GM12864 (cell line): ENCODE measurements at regions not wholly inside any gene's neighbourhood (a gene's known extent, or its start where the extent isn't known, plus 50 kb on each side); places are given as distances from the start of the nearest gene placed in this dataset.

Experiments
- DNase-seq: peaks from one replicate; pipeline ENCODE4 v3.0.0-alpha.2; 2011; ENCODE audit warnings: low read depth
- H3K4me3 ChIP-seq: 2 replicates; pipeline ENCODE4 v1.5.1; 2011; ENCODE audit warnings: mild to moderate bottlenecking, low read depth, low read length, control low read depth
- CTCF ChIP-seq: IDR thresholded peaks from 2 replicates; pipeline ENCODE4 v1.5.1; 2011; ENCODE audit warnings: low read depth, mild to moderate bottlenecking, moderate library complexity, low read length, control low read depth, inconsistent platforms; ENCODE audit errors: missing control alignments

DNA sequence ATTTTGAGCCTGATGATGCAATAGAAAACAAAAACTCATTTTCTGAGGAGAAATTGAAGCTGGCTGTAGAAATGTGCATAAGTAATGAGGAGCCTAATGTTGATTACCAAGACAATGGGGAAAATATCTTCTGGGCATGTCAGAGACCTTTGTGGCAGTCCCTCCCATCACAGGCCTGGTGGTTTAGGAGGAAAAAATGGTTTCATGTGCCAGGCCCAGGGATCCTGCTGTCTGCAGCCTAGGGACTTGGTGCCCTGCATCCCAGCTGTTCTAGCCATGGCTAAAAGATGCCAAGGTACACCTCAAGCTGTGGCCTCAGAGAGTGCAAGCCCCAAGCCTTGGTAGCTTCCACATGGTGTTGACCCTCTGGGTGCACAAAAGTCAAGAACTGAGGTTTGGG is 128.7 kb upstream of the ARHGEF9 start:
- TF ChIP-seq CTCF = no peak
- no peak overlapping the region for H3K4me3 ChIP-seq
- DNase-seq = no peak

DNA sequence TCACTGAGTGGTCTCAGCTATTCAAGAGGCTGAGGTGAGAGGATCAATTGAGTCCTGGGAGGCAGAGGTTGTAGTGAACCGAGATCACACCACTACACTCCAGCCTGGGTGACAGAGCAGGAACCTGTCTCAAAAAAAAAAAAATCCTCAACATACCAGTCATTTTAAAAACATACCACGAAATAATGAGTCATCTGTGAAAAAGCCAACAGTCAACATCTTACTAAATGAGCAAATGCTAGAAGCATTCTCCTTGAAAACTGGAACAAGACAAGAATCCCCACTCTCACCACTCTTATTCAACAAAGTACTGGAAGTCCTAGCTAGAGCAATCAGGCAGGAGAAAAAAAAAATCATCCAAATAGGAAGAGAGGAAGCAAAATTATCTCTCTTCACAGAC is 104.0 kb upstream of the ARHGEF9 start:
- no peak for DNase-seq

GRCh38 chrX:63884821-63885790 is 100.1 kb upstream of the ARHGEF9 start:
- H3K4me3 ChIP-seq = no peak overlapping the region
- TF ChIP-seq CTCF = no peak
- DNase-seq = no peak

More for the DNA sequence above, 104.0 kb upstream of the ARHGEF9 start:
- H3K4me3 ChIP-seq = no peak overlapping the region
- no peak for TF ChIP-seq CTCF

DNA sequence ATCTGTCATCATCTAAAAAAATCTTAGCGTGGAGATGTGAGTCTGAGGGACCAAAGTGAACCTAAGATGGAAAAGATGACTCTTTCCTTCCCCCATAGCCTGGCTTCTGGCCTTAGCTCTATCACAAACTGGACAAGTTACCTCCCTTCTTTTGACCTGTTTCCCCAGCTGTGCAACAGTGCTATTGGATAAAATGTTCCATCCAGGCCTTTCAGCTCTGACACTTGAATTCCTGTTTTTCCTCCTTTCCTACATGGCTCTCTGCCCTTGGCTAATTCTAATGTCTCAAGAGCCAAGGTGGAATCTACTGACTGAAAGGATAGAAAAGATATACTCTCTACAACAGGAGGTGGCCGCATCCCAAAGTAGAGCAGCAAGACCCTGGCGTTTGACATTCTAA is 84.5 kb upstream of the ARHGEF9 start:
- TF ChIP-seq CTCF = no peak
- H3K4me3 ChIP-seq = no peak overlapping the region
- DNase-seq = no peak

GRCh38 chrX:63855896-63856295 is 70.9 kb upstream of the ARHGEF9 start:
- no peak for TF ChIP-seq CTCF
- DNase-seq = no peak
- no peak overlapping the region for H3K4me3 ChIP-seq

GRCh38 chrX:63835361-63835760 is 50.3 kb upstream of the ARHGEF9 start:
- TF ChIP-seq CTCF = no peak
- H3K4me3 ChIP-seq = no peak overlapping the region
- DNase-seq = no peak
